ENCODE measurements at regions not wholly inside any gene's neighbourhood (a gene's known extent, or its start where the extent isn't known, plus 50 kb on each side); places are given as distances from the start of the nearest gene placed in this dataset.

DNA sequence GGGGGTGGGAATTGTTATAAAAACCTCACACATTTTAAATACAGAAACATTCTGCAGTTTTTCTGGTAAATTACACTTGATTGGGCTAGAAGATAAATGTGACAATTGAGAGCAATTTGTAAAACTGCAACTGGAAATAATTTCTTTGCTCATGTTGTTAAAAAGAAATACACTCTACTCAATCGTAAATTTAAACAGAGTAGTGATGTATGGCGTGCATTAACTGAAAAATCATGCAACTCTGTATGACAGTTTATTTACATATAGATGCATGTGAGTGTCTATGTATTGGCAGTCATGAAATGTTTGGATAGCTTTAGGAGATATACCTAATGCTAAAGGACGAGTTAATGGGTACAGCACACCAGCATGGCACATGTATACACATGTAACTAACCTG is 554.9 kb downstream of the PRELID2 start:
- H3K27me3 ChIP-seq (ENCODE audit: control insufficient read depth, insufficient read depth, low read length), result no peaks in the 10 kb centered on the region
- no peak for DNase-seq (ENCODE audit: low read depth, low spot score)
- POLR2A ChIA-PET, result no interaction called here
- H3K9me3 ChIP-seq (ENCODE audit: control insufficient read depth, insufficient read depth, low read length), result no peaks in the 10 kb centered on the region
- no peak overlapping the region for H3K27ac ChIP-seq (ENCODE audit: low read depth, low read length)
- H3K4me3 ChIP-seq (ENCODE audit: low read depth, low read length), result no peak overlapping the region
- TF ChIP-seq, protein P1, sequence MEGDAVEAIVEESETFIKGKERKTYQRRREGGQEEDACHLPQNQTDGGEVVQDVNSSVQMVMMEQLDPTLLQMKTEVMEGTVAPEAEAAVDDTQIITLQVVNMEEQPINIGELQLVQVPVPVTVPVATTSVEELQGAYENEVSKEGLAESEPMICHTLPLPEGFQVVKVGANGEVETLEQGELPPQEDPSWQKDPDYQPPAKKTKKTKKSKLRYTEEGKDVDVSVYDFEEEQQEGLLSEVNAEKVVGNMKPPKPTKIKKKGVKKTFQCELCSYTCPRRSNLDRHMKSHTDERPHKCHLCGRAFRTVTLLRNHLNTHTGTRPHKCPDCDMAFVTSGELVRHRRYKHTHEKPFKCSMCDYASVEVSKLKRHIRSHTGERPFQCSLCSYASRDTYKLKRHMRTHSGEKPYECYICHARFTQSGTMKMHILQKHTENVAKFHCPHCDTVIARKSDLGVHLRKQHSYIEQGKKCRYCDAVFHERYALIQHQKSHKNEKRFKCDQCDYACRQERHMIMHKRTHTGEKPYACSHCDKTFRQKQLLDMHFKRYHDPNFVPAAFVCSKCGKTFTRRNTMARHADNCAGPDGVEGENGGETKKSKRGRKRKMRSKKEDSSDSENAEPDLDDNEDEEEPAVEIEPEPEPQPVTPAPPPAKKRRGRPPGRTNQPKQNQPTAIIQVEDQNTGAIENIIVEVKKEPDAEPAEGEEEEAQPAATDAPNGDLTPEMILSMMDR (IDR thresholded peaks at IDR 0.05; ENCODE audit: low read depth, low read length), result no peak
- CTCF ChIA-PET, result no interaction called here

DNA sequence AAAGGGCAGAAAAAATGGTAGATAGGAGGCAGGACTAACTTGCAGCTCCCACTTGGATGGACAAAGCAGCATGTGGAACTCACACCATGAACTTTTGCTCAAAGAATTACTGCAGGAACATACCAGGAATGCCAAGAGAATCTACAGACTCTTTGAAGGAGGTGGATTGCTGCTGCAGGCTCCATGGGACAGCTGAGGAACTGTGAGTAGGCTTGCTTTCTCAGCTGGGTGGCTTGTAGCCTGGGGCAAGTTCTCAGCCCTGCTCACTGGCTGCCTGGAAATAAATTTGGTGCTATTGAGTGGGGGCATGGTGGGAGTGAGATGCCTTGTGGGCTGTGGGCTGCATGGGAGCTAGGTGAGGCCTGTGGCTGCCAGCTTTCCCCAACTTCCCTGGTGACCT is 574.5 kb downstream of the PRELID2 start:
- no peaks in the 10 kb centered on the region for H3K9me3 ChIP-seq (ENCODE audit: control insufficient read depth, insufficient read depth, low read length)
- DNase-seq (ENCODE audit: low read depth, low spot score), result no peak
- H3K27ac ChIP-seq (ENCODE audit: low read depth, low read length), result no peak overlapping the region
- TF ChIP-seq, protein P1 (IDR thresholded peaks at IDR 0.05; ENCODE audit: low read depth, low read length), result no peak
- ChIA-PET POLR2A (no interaction called here), CTCF (interaction anchor here (0.7 kb wide), 1 partner anchor 86 kb away, joined by 3 read pairs; no protein-coding TSS in a partner anchor)
- H3K4me3 ChIP-seq (ENCODE audit: low read depth, low read length), result no peak overlapping the region
- H3K27me3 ChIP-seq (ENCODE audit: control insufficient read depth, insufficient read depth, low read length), result no peaks in the 10 kb centered on the region

DNA sequence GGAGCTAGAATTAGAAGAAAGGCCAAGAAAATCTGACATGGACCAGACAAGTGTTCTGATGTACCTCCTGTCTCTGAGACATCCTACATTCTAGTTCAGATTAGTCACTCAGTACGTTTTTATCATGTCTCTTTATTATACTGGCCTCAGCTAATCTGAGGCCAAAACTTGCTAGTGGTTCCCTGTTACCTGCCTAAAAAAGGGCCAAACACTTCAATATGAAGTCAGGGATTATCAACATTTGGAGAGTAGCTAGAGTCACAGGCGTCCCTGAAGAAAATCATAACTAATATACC is 587.4 kb downstream of the PRELID2 start:
- TF ChIP-seq, protein P1 (IDR thresholded peaks at IDR 0.05; ENCODE audit: low read depth, low read length), result no peak
- Histone ChIP-seq H3K4me3 (ENCODE audit: low read depth, low read length) (no peak overlapping the region), H3K9me3 (ENCODE audit: control insufficient read depth, insufficient read depth, low read length) (no peaks in the 10 kb centered on the region), H3K27me3 (ENCODE audit: control insufficient read depth, insufficient read depth, low read length) (no peaks in the 10 kb centered on the region), H3K27ac (ENCODE audit: low read depth, low read length) (no peak overlapping the region)
- DNase-seq (ENCODE audit: low read depth, low spot score), result no peak
- ChIA-PET POLR2A (no interaction called here), CTCF (interaction anchor here (0.8 to 1.2 kb wide), 2 partner anchors 10 to 99 kb away, joined by 3 to 4 read pairs; no protein-coding TSS in a partner anchor)

DNA sequence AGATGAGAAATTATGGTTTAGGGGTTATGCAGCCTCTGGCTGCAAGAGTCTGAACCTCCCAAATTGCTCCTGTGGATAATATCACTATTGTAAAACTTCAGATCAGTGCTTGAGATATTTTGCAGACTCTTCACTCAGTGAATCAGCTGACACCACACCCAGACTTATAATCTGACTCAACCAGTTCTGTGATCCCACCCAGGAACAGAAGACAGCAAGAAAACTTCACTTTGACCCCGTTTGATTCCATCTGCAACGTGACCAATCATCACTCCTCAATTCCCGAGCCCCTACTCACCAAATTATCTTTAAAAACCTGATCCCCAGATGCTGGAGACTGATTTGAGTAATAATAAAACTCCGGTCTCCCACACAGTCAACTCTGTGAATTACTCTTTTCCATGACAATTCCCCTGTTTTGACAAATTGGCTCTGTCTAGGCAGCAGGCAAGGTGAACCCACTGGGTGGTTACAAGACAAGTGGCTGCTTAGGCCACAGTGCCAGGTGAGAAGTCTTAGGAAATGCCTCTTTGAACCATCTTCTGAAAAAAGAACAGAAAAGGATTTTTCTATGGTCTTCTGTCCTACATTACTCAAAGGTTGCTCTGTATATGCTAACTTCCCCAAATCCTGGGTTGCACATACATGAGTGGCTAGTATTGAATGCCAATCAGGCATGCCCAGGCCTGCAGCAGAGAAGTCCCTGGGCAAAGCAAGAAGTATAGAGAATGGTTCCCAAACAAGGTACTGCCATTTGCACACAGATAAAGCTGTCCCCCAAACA is 588.0 kb downstream of the PRELID2 start:
- no peak for DNase-seq (ENCODE audit: low read depth, low spot score)
- H3K27ac ChIP-seq (ENCODE audit: low read depth, low read length), result no peak overlapping the region
- ChIA-PET POLR2A (no interaction called here), CTCF (interaction anchor here (0.8 kb wide), 1 partner anchor 9 kb away, joined by 4 read pairs; no protein-coding TSS in a partner anchor)
- no peaks in the 10 kb centered on the region for H3K9me3 ChIP-seq (ENCODE audit: control insufficient read depth, insufficient read depth, low read length)
- H3K27me3 ChIP-seq (ENCODE audit: control insufficient read depth, insufficient read depth, low read length), result no peaks in the 10 kb centered on the region
- TF ChIP-seq, protein P1 (IDR thresholded peaks at IDR 0.05; ENCODE audit: low read depth, low read length), result no peak
- H3K4me3 ChIP-seq (ENCODE audit: low read depth, low read length), result no peak overlapping the region

- no peak overlapping the region for H3K27ac ChIP-seq (ENCODE audit: low read depth, low read length)
- ChIA-PET CTCF (no interaction called here), POLR2A (no interaction called here)
Observed at GRCh38 chr5:145246379-145246778, 588.8 kb downstream of the PRELID2 start.

More at GRCh38 chr5:145246379-145246778, 588.8 kb downstream of the PRELID2 start:
- Histone ChIP-seq H3K27me3 (ENCODE audit: control insufficient read depth, insufficient read depth, low read length) (no peaks in the 10 kb centered on the region), H3K4me3 (ENCODE audit: low read depth, low read length) (no peak overlapping the region), H3K9me3 (ENCODE audit: control insufficient read depth, insufficient read depth, low read length) (no peaks in the 10 kb centered on the region)
- TF ChIP-seq, protein P1 (IDR thresholded peaks at IDR 0.05; ENCODE audit: low read depth, low read length), result no peak
- DNase-seq (ENCODE audit: low read depth, low spot score), result no peak

Data from AG04450 (cell line).